Omental fat pad (tissue), 3 donors: ENCODE measurements at regions not wholly inside any gene's neighbourhood (a gene's known extent, or its start where the extent isn't known, plus 50 kb on each side); places are given as distances from the start of the nearest gene placed in this dataset.

Source experiments
- ATAC-seq: fragments of 150-250 bp; one replicate; pipeline ENCODE4 v1.9.1; 2016; ENCODE audit warnings: mild to moderate bottlenecking, moderate library complexity; ENCODE audit not compliant: low FRiP score
- DNase-seq: peaks from one replicate; pipeline ENCODE4 v3.0.0-alpha.2; 2019; ENCODE audit warnings: low spot score
- TF ChIP-seq, protein P1 (sequence below), 3 donors: fragments of 450-650 bp; IDR thresholded peaks; one replicate each; pipeline ENCODE4 v1.5.1; 2016 to 2017; ENCODE audit warnings: antibody characterized with exemption in 3 of 3, mild to moderate bottlenecking in 3 of 3, moderate library complexity in 2 of 3

GRCh38 chr1:103239034-103239433 is 130.7 kb upstream of the COL11A1 start:
- DNase-seq (no peak), ATAC-seq (no peak)
- TF ChIP-seq, protein P1, sequence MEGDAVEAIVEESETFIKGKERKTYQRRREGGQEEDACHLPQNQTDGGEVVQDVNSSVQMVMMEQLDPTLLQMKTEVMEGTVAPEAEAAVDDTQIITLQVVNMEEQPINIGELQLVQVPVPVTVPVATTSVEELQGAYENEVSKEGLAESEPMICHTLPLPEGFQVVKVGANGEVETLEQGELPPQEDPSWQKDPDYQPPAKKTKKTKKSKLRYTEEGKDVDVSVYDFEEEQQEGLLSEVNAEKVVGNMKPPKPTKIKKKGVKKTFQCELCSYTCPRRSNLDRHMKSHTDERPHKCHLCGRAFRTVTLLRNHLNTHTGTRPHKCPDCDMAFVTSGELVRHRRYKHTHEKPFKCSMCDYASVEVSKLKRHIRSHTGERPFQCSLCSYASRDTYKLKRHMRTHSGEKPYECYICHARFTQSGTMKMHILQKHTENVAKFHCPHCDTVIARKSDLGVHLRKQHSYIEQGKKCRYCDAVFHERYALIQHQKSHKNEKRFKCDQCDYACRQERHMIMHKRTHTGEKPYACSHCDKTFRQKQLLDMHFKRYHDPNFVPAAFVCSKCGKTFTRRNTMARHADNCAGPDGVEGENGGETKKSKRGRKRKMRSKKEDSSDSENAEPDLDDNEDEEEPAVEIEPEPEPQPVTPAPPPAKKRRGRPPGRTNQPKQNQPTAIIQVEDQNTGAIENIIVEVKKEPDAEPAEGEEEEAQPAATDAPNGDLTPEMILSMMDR (IDR thresholded peaks at IDR 0.05), result no peak

DNA sequence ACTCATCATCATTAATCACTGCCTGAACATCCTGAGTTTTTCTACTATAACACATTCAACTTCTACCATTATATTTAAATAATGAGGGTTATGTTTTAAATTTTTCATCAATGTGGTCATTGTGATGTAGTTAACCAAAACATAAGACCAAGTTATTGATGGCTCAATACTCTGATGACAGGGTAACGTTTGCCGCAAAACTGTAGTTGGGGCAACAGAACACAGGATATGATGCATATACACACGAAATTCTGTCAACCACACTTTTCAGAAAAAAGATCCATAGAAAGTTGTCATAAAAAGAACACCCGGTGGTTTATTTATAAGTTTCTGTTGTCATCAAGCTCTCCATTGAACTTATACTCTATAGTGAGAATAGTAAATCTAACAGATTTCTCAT is 121.7 kb upstream of the COL11A1 start:
- TF ChIP-seq, protein P1 (IDR thresholded peaks at IDR 0.05), result no peak
- DNase-seq (no peak), ATAC-seq (no peak)

GRCh38 chr1:103220631-103221041 is 112.3 kb upstream of the COL11A1 start:
- no peak for ATAC-seq

GRCh38 chr1:103218821-103219220 is 110.5 kb upstream of the COL11A1 start:
- TF ChIP-seq, protein P1 (IDR thresholded peaks at IDR 0.05), result no peak
- DNase-seq, result no peak
- ATAC-seq, result no peak

More at GRCh38 chr1:103220631-103221041, 112.3 kb upstream of the COL11A1 start:
- TF ChIP-seq, protein P1 (IDR thresholded peaks at IDR 0.05), result no peak
- no peak for DNase-seq

DNA sequence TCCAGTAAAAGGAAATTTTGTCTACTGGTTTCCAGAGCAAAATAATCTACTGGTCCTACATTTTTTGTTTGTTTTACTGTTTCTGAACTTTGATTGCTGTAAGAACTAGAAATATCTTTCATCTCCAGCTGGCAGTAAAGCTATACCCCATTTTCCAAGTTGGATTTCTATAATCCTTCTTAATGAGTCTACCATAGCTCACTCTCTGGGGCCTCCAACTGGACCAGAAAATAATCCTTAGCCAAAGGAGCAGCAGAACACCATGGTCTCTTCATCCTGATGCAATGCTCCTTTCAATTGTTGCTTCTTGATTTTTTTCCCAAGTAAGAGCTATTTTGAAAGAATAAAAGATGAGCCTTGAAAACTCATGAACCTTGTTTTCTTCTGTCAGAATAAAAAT is 110.0 kb upstream of the COL11A1 start:
- ATAC-seq, result no peak
- TF ChIP-seq, protein P1 (IDR thresholded peaks at IDR 0.05), result no peak
- no peak for DNase-seq

GRCh38 chr1:103211073-103211472 is 102.8 kb upstream of the COL11A1 start:
- DNase-seq (no peak), ATAC-seq (no peak)
- TF ChIP-seq, protein P1 (IDR thresholded peaks at IDR 0.05), result no peak

- ATAC-seq, result no peak
- TF ChIP-seq, protein P1 (IDR thresholded peaks at IDR 0.05), result no peak
- no peak for DNase-seq
Observed at GRCh38 chr1:103208844-103209243, 100.5 kb upstream of the COL11A1 start.
